Stimulated activated CD4-positive, alpha-beta T cell treated with anti-CD3 and anti-CD28 coated beads, Interleukin-4, amount 100 ng/mL, for 4 hours (primary cell): ENCODE measurements at regions not wholly inside any gene's neighbourhood (a gene's known extent, or its start where the extent isn't known, plus 50 kb on each side); places are given as distances from the start of the nearest gene placed in this dataset.
"Not testable (repeated sequence)": the region's sequence is repeated elsewhere in the genome, so short reads cannot be mapped to it uniquely, and the experiment has no call there.

Experiments used
- DNase-seq, 2 experiments: peaks; one replicate each; pipeline ENCODE4 v3.0.0-alpha.2; 2020

DNA sequence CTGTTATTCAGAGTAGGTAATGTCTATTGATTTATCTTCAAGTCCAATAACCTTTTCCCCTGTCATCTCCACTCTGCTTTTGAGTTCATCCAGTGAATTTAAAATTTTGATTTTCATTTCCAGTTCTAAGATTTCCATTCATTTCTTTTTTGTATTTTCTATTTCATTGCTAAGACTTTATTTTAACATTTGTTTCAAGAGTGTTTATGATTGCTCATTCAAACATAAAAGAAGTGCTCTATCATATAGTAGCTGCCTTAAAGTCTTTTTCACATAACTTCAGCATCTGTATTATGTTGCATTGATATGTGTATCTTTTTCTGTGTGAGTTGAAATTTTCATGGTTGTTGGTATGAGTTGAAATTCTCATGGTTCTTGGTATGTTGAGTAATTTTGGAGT lies 341.6 kb downstream of the SOX4 start:
- DNase-seq, result no peak

DNA sequence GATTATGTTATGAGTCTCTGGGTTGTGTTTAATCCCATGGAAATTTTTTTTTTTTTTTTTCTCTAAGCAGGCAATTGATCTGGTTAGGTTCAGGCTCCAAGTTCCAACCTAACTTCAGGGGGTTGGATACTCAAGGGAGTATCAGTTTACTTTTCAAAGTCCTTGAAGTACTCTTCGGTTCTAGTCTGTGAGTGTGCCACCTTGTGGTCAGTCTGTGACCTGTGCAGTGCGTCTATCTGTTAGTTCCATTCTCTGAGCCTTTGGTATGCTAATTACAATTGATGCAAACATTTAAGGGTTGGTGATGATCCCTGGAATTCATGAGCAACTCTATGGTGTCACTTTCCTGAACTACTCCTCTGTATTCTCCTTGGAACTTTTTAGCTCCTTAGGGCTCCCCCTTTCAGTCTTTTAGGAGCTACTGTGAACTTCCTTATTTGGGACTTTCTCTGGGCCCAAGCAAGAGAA lies 342.0 kb downstream of the SOX4 start:
- DNase-seq, result no peak

DNA sequence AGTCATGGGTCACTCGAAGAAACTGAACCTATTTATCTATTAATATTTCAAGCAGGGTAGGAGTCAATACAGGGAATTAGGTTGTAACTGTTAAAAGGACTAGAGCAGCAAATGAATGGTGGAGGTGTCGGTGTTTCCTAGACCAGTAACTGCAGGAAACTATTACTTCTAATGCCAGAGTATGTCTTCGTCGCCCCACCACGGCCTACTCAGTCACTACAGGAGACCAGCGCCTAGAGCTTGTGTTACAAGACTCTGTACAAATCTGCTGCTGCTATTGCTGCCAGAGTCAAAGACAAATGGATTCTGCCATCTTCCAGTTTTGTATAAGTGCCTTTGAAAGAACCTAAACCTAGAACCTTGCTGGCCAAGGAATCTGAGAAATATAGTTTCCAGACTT lies 343.9 kb downstream of the SOX4 start:
- DNase-seq, result no peak

DNA sequence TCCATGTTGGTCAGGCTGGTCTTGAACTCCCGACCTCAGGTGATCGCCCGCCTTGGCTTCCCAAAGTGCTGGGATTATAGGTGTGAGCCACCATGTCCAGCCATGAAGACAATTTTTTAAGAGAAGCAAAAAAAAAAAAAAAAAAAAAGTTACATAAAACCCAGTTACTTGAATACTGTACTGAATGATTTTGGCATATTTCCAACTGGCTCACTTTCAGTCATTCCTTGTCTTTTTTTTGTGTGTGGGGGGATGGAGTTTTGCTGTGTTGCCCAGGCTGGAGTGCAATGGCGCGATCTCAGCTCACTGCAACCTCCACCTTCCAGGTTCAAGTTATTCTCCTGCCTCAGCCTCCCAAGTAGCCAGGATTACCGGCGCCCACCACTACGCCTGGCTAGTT lies 345.5 kb downstream of the SOX4 start:
- DNase-seq, result not testable (repeated sequence)

DNA sequence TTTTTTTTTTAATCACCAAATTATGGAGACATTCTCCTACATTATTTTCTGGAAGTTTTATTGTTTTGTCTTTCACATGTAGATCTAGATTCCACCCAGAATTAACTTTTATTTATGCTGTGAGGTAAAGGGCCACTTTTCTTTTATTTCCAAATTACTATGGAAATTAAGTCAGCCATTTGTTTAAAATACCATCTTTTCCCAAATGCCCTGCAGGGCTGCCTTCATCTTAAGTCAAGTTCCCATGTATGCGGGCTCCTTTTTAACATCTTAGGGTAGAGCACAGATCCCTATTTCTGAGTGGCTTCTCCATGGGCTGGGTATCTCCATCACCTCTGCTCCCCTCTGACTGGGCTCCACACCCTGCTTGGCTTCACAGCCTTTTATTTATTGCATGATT lies 348.4 kb downstream of the SOX4 start:
- DNase-seq, result no peak

DNA sequence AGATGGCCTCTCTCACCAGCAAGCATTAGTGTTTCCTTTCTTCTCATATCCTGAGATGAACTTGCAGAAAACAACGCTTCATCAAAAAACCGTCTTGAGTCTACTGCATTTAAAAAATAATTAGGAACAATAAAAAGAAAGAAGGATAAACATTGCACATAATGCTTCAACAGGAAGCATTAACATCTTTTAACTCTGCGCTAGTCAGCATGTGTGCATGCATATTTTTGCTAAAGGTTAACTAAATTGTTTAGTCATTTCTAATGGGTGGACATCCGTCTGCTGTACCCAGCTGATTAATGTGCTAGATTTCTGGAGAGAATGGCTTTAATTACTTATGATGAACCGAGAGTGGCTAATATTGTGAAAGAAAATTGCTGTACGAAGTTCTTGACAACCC lies 349.3 kb downstream of the SOX4 start:
- DNase-seq, result no peak

DNA sequence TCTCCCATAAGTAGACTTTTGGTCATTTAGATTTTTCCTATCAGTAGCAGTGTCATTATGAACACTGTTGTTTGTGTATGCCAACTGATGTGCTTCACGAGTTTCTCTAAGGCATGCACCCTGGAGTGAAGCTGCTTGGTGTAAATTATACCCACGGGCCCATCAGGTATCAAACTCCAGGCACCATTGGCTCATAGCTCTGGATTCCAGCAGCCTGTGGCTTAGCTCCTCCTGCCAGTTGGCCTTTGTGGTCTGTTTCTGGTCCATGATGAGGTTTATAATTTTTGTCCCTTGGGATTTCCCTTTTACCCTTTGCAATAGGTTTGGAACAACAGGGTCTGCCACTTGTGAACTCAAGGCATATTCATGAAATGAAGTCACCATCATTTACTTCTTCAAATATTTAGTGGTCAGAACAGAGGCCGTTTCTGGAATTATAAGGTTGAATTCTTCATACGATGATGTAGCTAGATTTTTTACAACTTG lies 350.5 kb downstream of the PRL start:
- DNase-seq, result no peak

DNA sequence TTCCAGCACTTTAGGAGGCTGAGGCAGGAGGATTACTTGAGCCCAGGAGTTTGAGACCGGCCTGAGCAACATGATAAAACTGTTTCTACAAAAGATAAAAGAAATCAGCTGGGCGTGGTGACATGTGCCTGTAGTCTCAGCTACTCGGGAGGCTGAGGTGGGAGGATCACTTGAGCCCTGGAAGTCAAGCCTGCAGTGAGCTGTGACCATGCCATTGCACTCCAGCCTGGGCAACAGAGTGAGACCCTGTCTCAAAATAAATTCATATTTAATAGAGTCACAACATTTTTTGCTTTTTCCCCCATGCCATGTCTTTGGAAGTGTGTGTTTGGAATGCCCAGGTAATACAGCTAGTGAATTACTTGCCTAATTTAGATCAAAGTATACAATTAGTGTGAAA lies 349.6 kb downstream of the PRL start:
- not testable (repeated sequence) for DNase-seq

DNA sequence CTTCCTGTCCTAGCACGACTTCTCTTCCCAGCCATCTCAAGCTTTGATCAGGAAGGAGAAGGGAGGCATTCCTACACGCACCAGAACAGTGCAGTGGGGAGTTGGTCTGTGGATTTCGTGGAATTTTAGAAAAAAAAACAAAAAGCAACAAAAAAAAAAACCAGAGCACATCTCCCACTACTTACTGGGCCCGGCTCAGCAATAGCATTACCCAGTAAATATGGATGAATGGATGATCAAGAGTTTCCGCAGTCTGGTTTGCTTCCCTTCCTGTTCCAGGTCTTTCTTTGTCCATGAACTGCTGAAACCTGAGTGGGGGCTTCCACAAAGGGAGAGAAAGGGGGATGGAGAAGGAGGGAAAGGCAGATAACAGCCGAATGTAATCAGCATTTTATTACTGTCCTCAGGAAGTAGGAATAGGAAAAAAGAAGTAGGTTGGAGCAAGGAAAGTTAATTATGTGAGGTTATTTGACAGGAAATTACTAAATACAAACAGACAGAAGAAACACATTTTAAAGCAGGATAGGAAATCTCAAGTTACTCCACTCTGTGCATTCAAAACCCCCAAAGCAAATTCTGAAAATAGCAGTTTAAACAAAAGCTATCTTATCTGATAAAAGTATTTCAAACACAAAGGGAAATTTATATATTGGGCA lies 349.0 kb downstream of the PRL start:
- DNase-seq, result no peak

DNA sequence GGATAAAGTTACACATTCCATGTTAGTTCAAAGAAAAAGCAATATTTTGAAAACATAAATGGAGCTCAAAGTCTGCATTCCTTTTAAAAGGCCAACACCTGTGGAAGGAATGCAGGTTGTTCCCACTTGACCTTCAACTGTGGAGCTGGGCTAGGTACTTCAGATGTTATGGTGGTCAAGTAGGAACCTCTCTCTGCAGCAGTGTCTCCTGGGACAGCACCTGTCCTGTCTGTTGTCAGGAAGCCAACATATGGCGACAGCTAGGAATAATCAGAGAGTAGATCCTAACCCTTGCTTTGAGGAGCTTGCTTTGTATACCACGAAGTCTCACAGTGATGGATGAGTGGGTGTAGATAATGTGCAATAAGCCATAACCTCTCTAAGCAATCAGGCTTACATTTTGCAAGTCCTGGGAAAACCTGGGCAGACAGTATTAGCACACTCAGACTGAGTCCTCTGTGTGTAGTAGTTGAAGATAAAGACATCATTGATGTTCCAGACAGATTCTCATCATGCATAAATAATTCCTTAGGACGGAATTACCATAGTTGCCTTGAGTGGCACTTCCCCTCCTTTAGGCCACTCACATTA lies 347.5 kb downstream of the PRL start:
- no peak for DNase-seq

DNA sequence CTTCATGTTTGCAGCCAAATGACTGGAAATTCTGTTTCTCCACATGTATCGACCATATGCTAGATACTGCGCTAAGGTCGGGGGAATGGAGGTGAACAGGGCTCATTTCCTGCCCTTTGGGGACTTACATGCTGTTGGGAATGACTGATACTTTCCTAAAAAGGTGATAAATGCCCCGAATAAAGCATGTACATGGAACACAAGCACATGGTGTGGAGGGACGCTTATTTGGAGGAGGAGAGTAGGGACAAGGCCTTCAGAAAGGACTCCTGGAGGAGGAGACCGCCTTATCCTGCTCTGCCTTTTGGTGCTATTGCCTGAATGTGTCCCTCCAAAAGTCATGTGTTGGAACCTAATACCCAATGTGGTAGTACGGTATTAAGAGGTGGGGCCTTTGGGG lies 344.5 kb downstream of the PRL start:
- no peak for DNase-seq

DNA sequence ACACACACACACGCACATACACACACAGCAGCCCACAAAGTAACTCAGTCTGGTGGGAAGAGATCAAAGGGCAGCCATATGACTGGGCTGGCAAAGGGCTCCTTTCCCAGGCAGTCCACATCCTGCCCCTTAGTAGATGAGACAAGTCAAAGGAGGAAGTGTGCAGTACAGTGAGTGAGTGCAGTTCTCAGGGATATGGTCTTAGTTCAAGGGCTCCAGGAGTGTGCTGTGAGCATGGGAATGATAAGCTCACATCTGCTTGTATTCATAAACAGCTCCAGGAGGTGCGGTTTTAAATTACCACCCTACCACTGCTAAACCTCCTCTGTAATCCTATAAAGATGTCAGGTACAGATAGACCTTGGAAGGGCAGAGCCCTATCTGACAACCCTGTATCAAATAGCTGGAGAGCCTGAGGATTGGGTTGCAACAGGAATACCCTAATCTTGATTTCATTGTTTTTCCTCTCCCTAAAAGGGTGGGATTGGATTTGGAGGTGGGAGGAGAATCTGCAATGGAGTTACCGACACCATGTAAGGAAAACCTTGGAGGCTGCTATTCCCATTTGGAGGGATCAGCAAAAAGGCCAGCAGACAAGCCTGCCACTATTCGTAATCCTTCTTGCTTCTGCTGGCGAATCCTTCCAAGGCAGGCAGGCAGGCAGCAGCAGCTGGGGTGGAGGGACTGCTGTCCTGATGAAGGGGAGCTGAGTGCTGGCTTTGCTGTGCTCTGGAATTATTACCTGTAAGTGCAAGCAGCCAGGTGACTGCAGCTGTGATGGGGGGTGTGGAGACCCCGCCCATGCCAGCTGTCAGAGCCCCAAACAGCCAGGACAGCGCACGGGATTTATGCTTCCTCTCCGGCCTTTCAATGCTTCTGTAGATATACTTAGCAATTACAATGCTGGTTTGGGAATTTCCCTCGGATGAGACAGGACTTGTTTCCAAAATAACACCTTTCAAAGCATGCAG lies 342.7 kb downstream of the PRL start:
- DNase-seq, result no peak

DNA sequence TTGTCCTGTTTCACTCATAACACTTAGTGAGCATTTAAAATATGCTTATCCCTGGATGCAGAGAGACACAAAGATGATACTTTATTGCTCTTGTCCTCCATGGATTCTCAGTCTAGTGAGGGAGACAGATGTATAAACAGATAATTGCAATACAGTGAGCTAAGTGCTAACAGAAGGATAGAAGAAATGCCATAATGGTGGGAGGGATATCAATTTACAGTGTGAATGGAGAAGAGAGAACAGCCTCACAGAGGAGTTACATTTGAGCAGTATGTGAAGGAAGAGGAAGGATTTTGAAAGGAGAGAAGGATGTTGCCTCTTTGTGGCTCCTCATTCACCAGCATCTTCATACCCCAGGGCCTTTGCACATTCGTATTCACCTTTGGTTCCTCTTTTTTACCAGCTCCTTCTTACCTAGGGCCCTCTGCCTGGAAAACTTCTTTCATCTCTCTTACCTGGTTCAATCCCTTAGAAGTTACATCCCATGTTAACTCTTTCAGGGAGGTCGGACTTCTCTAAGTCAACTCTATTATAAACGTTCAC lies 341.7 kb downstream of the PRL start:
- no peak for DNase-seq

DNA sequence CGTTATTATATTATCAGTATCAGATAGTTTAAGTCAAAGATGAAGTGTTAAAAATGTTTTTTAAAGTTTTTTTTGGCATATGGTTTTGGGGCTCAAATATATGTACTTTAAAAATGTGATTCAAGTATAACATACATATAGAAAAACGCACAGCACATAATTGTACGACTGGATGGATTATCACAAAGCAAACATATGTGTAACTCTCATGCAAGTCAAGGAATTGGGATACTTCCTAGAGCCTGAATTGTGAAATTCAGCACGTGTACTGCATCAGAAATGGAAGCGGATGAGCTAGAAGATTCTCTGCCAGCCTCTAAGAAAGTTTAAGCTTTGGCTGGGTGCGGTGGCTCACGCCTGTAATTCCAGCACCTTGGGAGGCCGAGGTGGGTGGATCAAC lies 340.9 kb downstream of the PRL start:
- no peak for DNase-seq

DNA sequence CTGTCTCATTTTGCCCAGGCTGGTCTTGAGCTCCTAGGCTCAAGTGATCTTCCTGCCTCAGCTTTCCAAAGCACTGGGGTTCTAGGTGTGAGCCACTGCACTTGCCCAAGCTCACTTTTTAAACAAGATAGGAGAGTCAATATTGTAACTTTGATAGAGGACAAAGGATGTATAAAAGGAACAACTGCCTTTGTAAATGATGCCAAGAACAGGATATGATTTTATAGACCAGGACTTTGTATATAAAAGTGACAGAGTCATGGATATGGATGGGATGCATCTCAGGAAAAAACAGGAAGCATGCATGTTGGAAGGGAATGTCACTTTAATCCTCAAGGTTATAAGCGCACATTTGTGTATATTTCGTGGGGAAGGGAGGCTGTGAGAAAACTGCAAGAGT lies 338.4 kb downstream of the PRL start:
- DNase-seq, result no peak

DNA sequence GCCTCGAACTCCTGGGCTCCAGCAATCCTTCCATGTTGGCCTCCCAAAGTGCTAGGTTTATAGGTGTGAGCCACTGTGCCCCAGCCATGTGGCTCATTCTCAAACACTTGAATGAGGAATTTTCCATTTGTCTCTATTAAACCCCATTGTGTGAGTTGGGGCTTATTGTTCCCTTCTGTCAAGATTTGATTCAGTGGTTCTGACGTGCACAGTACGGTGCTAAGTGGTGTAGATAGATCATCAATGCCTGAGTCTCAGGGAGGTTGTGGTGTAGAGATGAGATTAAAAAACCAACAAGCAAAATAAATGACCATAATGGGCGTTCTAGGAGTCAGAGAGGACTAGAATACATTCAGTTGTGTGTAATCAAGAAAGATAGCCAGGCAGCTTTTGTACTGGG lies 335.6 kb downstream of the PRL start:
- no peak for DNase-seq

DNA sequence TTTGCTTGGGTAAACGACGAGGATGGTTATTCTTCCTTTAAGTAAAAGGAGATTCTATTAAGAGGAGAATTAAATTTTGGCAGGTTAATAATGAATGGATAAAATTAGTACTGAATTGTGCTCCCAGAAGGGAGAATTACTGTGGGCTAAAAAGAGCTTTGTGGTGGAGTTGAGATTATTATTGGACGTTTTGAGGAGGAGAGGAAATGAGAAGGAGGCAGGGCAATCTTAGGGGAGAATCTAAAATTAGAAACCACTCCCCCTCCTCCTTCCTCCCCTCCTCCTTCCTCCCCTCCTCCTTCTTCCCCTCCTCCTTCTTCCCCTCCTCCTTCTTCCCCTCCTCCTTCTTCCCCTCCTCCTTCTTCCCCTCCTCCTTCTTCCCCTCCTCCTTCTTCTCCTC lies 331.8 kb downstream of the PRL start:
- no peak for DNase-seq

DNA sequence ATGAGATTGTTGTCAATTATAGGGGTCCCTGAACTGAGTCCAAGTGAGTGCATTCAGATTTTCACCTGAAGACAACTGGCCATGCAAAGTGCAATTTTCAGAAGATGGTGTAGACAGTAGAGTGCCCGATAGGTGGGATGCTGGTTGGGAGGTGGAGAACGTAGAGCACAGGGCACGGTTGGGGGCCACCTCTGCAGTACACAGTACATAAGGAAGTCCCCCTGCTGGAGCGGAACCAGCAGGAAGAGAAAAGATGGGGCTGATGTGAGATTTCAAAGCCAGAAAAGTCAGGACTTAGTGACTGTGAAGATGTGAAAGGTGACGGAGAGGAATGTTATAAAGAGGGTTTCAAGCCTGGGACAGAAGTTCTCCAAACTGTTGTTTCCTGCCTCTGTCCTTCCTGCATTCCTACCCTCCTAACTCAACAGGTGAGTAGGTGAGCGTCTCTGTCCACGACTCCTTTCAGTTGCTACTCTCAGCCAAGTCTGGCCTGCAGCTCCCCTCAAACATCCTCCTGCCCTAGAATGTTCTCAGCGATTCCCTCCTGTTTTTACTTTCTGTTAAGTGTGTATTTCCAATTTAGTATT lies 330.8 kb downstream of the PRL start:
- no peak for DNase-seq

DNA sequence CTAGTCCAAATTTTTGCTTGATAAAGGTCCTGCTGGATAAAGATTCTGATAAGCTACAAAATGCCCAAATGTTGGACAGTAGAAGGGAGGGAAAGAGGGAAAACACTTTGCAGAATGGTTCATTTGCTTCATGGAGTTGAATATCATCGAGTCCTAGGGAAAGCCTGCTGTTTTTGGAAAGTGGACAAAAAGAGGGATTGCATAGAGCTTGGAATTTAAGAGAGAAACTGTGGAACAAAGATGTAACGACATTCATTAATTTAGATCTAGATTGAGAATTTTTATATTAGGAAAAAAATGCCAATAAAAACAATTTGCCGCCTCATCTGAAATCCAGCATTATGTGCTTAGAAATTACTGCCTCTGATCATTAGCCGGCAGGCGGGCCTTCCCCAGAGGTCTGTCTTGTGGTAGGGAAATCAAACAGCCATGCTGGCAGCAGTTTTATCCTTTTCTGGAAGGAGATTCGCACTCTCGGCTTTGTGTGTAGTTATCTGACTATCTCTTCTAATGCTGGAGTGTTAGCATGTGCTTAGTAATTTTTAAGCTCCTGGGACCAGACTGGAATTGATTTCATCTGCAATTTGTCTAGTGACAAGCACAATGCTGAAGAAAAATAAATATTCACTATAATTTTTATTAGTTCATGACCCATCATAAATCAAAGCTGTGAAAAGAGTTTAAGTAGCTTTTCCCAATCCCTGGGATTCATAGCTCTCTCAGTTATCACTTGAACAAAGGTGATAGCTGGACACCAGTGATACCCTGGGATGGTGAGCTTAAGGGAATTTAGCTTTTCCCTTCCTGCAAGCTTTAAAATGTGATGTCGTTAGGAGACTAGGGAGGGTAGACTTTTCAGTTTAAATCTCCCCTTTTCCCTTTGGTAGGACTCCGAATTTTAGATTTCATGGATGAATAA lies 329.5 kb downstream of the PRL start:
- no peak for DNase-seq

DNA sequence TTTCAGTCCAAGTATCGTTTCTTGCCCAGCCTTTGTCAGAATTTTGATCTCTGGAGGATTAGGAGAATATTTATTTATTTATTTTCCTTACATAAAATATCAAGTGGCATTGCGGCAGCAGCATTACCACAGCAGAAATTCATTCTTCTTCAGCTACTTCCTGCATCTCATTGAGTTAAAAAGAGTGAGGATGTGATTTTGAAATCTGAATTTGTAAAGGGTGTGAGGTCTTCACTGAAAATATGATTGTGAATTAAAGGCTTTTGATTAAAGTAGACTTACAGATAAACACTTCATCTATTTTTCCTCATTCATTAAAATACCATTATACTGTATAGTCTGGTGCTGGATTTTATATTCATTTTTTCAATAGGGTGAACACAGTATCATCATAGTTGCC lies 328.4 kb downstream of the PRL start:
- DNase-seq, result no peak

DNA sequence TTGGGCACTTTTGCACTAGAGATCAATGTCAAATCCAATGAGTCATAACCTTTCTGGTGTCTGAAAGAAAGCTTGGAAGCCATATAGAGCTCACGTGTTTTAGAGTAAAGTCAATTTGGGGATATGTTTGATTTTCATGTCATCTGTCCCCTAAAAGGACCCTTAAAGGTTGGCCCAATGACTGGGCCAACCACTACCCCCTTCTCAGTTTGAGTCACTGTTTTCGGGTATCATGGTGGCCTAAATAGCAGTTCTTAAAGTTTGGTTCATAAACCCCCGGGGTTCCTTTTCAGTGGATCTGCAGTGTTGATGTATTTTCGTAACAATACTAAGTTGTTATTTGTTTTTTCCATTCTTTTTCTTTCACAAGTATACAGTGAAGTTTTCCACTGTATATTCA lies 327.6 kb downstream of the PRL start:
- DNase-seq, result no peak
